ENCODE measurements at regions not wholly inside any gene's neighbourhood (a gene's known extent, or its start where the extent isn't known, plus 50 kb on each side); places are given as distances from the start of the nearest gene placed in this dataset.

GRCh38 chr2:14123436-14124103 is 508.9 kb upstream of the LRATD1 start:
- DNase-seq = no peak

GRCh38 chr2:14125624-14126293 is 506.8 kb upstream of the LRATD1 start:
- DNase-seq = no peak

- DNase-seq = no peak
These were observed 505.7 kb upstream of the LRATD1 start for GRCh38 chr2:14126846-14127245.

GRCh38 chr2:14127765-14128164 is 504.8 kb upstream of the LRATD1 start:
- DNase-seq = no peak

GRCh38 chr2:14132386-14132785 is 500.1 kb upstream of the LRATD1 start:
- DNase-seq = no peak

GRCh38 chr2:14134771-14135170 is 497.7 kb upstream of the LRATD1 start:
- DNase-seq = no peak

GRCh38 chr2:14136030-14136429 is 496.5 kb upstream of the LRATD1 start:
- DNase-seq = no peak

GRCh38 chr2:14137643-14138042 is 494.9 kb upstream of the LRATD1 start:
- no peak for DNase-seq

GRCh38 chr2:14140009-14140550 is 492.4 kb upstream of the LRATD1 start:
- DNase-seq = no peak

- DNase-seq = no peak
These were observed 489.1 kb upstream of the LRATD1 start for GRCh38 chr2:14143435-14143834.

- no peak for DNase-seq
These were observed 484.3 kb upstream of the LRATD1 start for GRCh38 chr2:14148216-14148615.

- no peak for DNase-seq
These were observed 474.7 kb upstream of the LRATD1 start for GRCh38 chr2:14157816-14158215.

GRCh38 chr2:14180333-14180732 is 452.2 kb upstream of the LRATD1 start:
- no peak for DNase-seq

GRCh38 chr2:14182227-14182946 is 450.1 kb upstream of the LRATD1 start:
- no peak for DNase-seq

- DNase-seq = no peak
These were observed 446.6 kb upstream of the LRATD1 start for GRCh38 chr2:14185906-14186305.

- DNase-seq = no peak
These were observed 444.1 kb upstream of the LRATD1 start for GRCh38 chr2:14188446-14188845.

- no peak for DNase-seq
These were observed 442.6 kb upstream of the LRATD1 start for GRCh38 chr2:14189929-14190328.

GRCh38 chr2:14194233-14194632 is 438.3 kb upstream of the LRATD1 start:
- DNase-seq = no peak

- no peak for DNase-seq
These were observed 435.2 kb upstream of the LRATD1 start for GRCh38 chr2:14197293-14197692.

- no peak for DNase-seq
These were observed 433.5 kb upstream of the LRATD1 start for GRCh38 chr2:14199040-14199439.

- DNase-seq = no peak
These were observed 413.2 kb upstream of the LRATD1 start for GRCh38 chr2:14219306-14219705.

- no peak for DNase-seq
These were observed 412.4 kb upstream of the LRATD1 start for GRCh38 chr2:14220101-14220500.

- DNase-seq = no peak
These were observed 411.1 kb upstream of the LRATD1 start for GRCh38 chr2:14221466-14221865.

- no peak for DNase-seq
These were observed 408.9 kb upstream of the LRATD1 start for GRCh38 chr2:14223576-14223975.
